Spleen (tissue), 11 donors: ENCODE measurements at regions not wholly inside any gene's neighbourhood (a gene's known extent, or its start where the extent isn't known, plus 50 kb on each side); places are given as distances from the start of the nearest gene placed in this dataset.

ENCODE experiments used
- DNase-seq: peaks from one replicate; pipeline ENCODE4 v3.0.0-alpha.2; 2020
- H3K27ac ChIP-seq, 8 donors: fragments of 200-600 bp; sonication (generic) in 7 of 8; 1 replicate in 4 of 8; 2 replicates in 4 of 8; pipeline versions ENCODE4 v1.5.0 to v1.8.0; 2016 to 2021; ENCODE audit warnings: inconsistent platforms in 4 of 8, mild to moderate bottlenecking in 4 of 8, moderate library complexity in 1 of 8
- H3K27me3 ChIP-seq, 7 donors: fragments of 200-600 bp; sonication (generic) in 6 of 7; replicated peaks in 1 of 7; 1 replicate in 4 of 7; 2 replicates in 3 of 7; pipeline versions ENCODE4 v1.5.0 to v1.8.0; 2016 to 2021; ENCODE audit warnings: inconsistent platforms in 3 of 7, mild to moderate bottlenecking in 1 of 7
- H3K36me3 ChIP-seq, 6 donors: fragments of 200-600 bp; sonication (generic) in 5 of 6; 1 replicate in 4 of 6; 2 replicates in 2 of 6; pipeline versions ENCODE4 v1.5.0 to v1.8.0; 2016 to 2021; ENCODE audit warnings: inconsistent platforms in 2 of 6
- H3K4me1 ChIP-seq, 6 donors: fragments of 200-600 bp; sonication (generic) in 5 of 6; 1 replicate in 3 of 6; 2 replicates in 3 of 6; pipeline versions ENCODE4 v1.5.0 to v1.8.0; 2016 to 2021; ENCODE audit warnings: inconsistent platforms in 3 of 6
- H3K4me3 ChIP-seq, 8 donors: fragments of 200-600 bp; sonication (generic) in 7 of 8; 1 replicate in 4 of 8; 2 replicates in 4 of 8; pipeline versions ENCODE4 v1.5.0 to v1.8.0; 2016 to 2021; ENCODE audit warnings: inconsistent platforms in 4 of 8, mild to moderate bottlenecking in 4 of 8, moderate library complexity in 2 of 8
- H3K9me3 ChIP-seq, 8 donors: fragments of 200-600 bp; sonication (generic) in 7 of 8; 1 replicate in 4 of 8; 2 replicates in 4 of 8; pipeline versions ENCODE4 v1.5.0 to v1.8.0; 2016 to 2021; ENCODE audit warnings: inconsistent platforms in 4 of 8
- POLR2A ChIP-seq, 3 donors: fragments of 450-650 bp; IDR thresholded peaks; one replicate each; pipeline ENCODE4 v1.5.1; 2017; ENCODE audit warnings: antibody characterized with exemption in 3 of 3, mild to moderate bottlenecking in 1 of 3
- POLR2AphosphoS5 ChIP-seq, 3 donors: sonication (generic); formaldehyde crosslinking; IDR thresholded peaks; one replicate each; pipeline ENCODE4 v1.5.1; 2017; ENCODE audit warnings: antibody characterized with exemption in 3 of 3
- WGBS, 5 donors: extraction: QIAGEN DNeasy Blood & Tissue Kit in 3 of 5; methylation state at CpG; one replicate each; pipeline versions ENCODE4 v1.1.5 to v1.1.7; 2013 to 2018; 5-methylcytosine and 5-hydroxymethylcytosine counted together
- intact Hi-C: fragments of 100-400 bp; cut with DNase I; formaldehyde crosslinking; loops from one replicate; pipeline ENCODE4 v1.15.0; 2023; ENCODE audit warnings: low total_unique reads
- TF ChIP-seq, protein P1 (sequence below), 11 experiments: fragments of 200-600 bp in 7 of 11; fragments of 450-650 bp in 4 of 11; sonication (generic) in 4 of 11; IDR thresholded peaks in 8 of 11; conservative IDR thresholded peaks in 3 of 11; 1 replicate in 7 of 11; 2 replicates in 4 of 11; pipeline versions ENCODE4 v1.4.0 to v1.8.0; 2016 to 2021; ENCODE audit warnings: antibody characterized with exemption in 11 of 11, inconsistent platforms in 4 of 11, mild to moderate bottlenecking in 1 of 11
- donor health status: healthy with polysubstance abuse.
- donor health status: DM: no; HTN: no; CAD: no; lungs with moderate emphysema.
- donor health status: DM: no; HTN: no; CAD: no.
- donor health status: Bipolar disorder and iron deficiency.
- donor health status: healthy.
- donor health status: DM: no; HTN: no; CAD: no.
- donor health status: DM: yes; HTN: yes; CAD: no.

DNA sequence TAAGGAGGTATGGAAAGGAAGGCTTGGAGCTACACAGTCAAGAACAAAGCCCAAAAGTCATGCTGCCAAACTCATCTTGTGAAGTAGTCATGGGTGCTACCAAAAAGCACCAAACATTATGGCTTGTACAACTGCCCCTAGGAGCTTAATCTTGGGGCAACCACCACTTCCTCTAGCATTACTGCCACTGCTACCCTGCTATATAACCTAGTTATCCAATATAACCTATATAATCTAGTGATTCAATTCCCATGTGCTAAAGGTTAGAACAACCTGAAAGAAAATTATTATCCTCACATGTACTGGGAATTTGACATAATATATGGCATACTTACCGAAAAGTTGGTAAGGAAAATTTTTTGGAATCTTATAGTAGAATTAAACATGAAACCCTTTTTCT, 102.6 kb upstream of the RBBP8 start:
- no peak for TF ChIP-seq POLR2AphosphoS5 (IDR thresholded peaks at IDR 0.05)
- TF ChIP-seq POLR2A (IDR thresholded peaks at IDR 0.05), result no peak
- TF ChIP-seq, protein P1, sequence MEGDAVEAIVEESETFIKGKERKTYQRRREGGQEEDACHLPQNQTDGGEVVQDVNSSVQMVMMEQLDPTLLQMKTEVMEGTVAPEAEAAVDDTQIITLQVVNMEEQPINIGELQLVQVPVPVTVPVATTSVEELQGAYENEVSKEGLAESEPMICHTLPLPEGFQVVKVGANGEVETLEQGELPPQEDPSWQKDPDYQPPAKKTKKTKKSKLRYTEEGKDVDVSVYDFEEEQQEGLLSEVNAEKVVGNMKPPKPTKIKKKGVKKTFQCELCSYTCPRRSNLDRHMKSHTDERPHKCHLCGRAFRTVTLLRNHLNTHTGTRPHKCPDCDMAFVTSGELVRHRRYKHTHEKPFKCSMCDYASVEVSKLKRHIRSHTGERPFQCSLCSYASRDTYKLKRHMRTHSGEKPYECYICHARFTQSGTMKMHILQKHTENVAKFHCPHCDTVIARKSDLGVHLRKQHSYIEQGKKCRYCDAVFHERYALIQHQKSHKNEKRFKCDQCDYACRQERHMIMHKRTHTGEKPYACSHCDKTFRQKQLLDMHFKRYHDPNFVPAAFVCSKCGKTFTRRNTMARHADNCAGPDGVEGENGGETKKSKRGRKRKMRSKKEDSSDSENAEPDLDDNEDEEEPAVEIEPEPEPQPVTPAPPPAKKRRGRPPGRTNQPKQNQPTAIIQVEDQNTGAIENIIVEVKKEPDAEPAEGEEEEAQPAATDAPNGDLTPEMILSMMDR (IDR thresholded peaks at IDR 0.05 in 8 of 11, conservative IDR thresholded peaks at IDR 0.05 in 3 of 11), result no peak
- H3K36me3 ChIP-seq, result no peaks in the 10 kb centered on the region
- WGBS, 5 donors, result 90 to 98% (median 94%) methylated on average over 1 of the region's 1 CpG
- DNase-seq, result no peak
- H3K4me1 ChIP-seq, result no peaks in the 10 kb centered on the region
- no peaks in the 10 kb centered on the region for H3K27me3 ChIP-seq
- intact Hi-C loops, result no loop called here
- no peaks in the 10 kb centered on the region for H3K9me3 ChIP-seq
- no peak overlapping the region for H3K4me3 ChIP-seq
- H3K27ac ChIP-seq, result no peak overlapping the region

DNA sequence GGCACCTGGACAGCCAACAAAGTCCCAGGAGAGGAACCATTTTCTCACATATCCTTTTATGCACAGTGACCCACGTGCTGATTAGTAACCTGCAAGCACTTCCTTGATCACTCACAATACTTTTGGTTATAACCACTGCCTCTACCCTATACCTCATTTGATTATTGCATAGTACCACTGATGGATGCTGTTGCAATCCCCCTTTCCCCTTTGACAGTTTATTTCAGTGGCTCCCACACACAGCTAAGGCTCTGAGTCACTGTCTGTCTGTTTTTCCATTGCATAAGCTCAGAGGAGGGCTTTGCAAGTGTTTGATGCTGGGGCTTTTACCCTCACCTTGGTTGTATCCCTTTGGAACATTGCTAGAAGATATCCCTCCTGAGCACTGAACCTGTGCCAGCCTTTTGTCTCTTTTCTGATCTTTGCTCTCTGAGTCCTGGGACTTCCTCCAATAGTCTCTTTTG, 101.7 kb upstream of the RBBP8 start:
- 10 to 45% (median 36%) methylated on average over 1 of the region's 1 CpG for WGBS, 5 donors
- Histone ChIP-seq H3K27ac (no peak overlapping the region), H3K36me3 (no peaks in the 10 kb centered on the region), H3K4me3 (no peak overlapping the region), H3K27me3 (no peaks in the 10 kb centered on the region), H3K4me1 (no peaks in the 10 kb centered on the region), H3K9me3 (no peaks in the 10 kb centered on the region)
- TF ChIP-seq, protein P1 (IDR thresholded peaks at IDR 0.05 in 8 of 11, conservative IDR thresholded peaks at IDR 0.05 in 3 of 11), result no peak
- no peak for TF ChIP-seq POLR2A (IDR thresholded peaks at IDR 0.05)
- no peak for TF ChIP-seq POLR2AphosphoS5 (IDR thresholded peaks at IDR 0.05)
- intact Hi-C loops, result no loop called here
- no peak for DNase-seq

DNA sequence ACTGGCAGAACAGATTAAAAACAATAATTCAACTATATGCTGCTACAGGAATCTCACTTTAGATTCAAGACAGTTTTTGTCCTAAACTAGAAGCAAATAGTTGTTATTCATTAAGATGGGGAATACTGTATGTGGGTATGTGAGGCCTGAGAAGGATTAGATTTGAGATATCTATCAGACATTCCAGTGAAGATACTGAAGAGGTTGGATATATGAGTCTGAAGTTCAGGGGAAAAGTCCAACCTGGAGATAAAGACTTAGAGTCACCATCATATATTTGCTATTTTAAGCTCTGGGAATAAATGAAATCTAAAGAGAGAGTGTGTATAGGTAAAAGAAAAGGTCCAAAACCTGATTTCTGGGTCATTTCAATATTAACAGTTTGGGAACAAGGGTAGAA, 96.2 kb upstream of the RBBP8 start:
- H3K9me3 ChIP-seq, result no peaks in the 10 kb centered on the region
- H3K4me3 ChIP-seq, result no peak overlapping the region
- no peaks in the 10 kb centered on the region for H3K36me3 ChIP-seq
- TF ChIP-seq POLR2AphosphoS5 (IDR thresholded peaks at IDR 0.05), result no peak
- no peak for TF ChIP-seq POLR2A (IDR thresholded peaks at IDR 0.05)
- TF ChIP-seq, protein P1 (IDR thresholded peaks at IDR 0.05 in 8 of 11, conservative IDR thresholded peaks at IDR 0.05 in 3 of 11), result no peak
- no peak overlapping the region for H3K27ac ChIP-seq
- peaks cover 0 to 16% (median 2%) of the 10 kb centered on the region in 6 donors for H3K4me1 ChIP-seq
- intact Hi-C loops, result no loop called here
- no peaks in the 10 kb centered on the region for H3K27me3 ChIP-seq
- DNase-seq, result no peak

GRCh38 chr18:22838221-22838620, 94.9 kb upstream of the RBBP8 start:
- Histone ChIP-seq H3K4me1 (peaks cover 0 to 16% (median 2%) of the 10 kb centered on the region in 6 donors), H3K4me3 (no peak overlapping the region), H3K27ac (no peak overlapping the region), H3K36me3 (no peaks in the 10 kb centered on the region), H3K9me3 (no peaks in the 10 kb centered on the region), H3K27me3 (no peaks in the 10 kb centered on the region)
- intact Hi-C loops, result no loop called here
- TF ChIP-seq POLR2AphosphoS5 (IDR thresholded peaks at IDR 0.05), result no peak
- TF ChIP-seq, protein P1 (IDR thresholded peaks at IDR 0.05 in 8 of 11, conservative IDR thresholded peaks at IDR 0.05 in 3 of 11), result no peak
- TF ChIP-seq POLR2A (IDR thresholded peaks at IDR 0.05), result no peak
- no peak for DNase-seq
- WGBS, 5 donors, result 87 to 97% (median 89%) methylated on average over 1 of the region's 1 CpG
